Activated naive CD8-positive, alpha-beta T cell treated with anti-CD3 and anti-CD28 coated beads for 36 hours (primary cell): ENCODE measurements at regions not wholly inside any gene's neighbourhood (a gene's known extent, or its start where the extent isn't known, plus 50 kb on each side); places are given as distances from the start of the nearest gene placed in this dataset.
"Not testable (repeated sequence)": the region's sequence is repeated elsewhere in the genome, so short reads cannot be mapped to it uniquely, and the experiment has no call there.

Experiments used
- DNase-seq: peaks from one replicate; pipeline ENCODE4 v3.0.0; 2021
- H3K27ac Mint-ChIP-seq: one replicate; pipeline ENCODE4 v1.8.0; 2022; ENCODE audit warnings: mild to moderate bottlenecking, moderate library complexity, mixed read lengths
- H3K27me3 Mint-ChIP-seq: one replicate; pipeline ENCODE4 v1.8.0; 2022; ENCODE audit warnings: mild to moderate bottlenecking, mixed read lengths
- H3K36me3 Mint-ChIP-seq: one replicate; pipeline ENCODE4 v1.8.0; 2021; ENCODE audit warnings: mild to moderate bottlenecking, mixed read lengths
- H3K4me1 Mint-ChIP-seq: one replicate; pipeline ENCODE4 v1.8.0; 2021; ENCODE audit warnings: mixed read lengths
- H3K4me3 Mint-ChIP-seq: one replicate; pipeline ENCODE4 v1.8.0; 2022; ENCODE audit warnings: mild to moderate bottlenecking, moderate library complexity, mixed read lengths
- H3K9me3 Mint-ChIP-seq: one replicate; pipeline ENCODE4 v1.8.0; 2022; ENCODE audit warnings: mixed read lengths

- no peaks in the 10 kb centered on the region for H3K27me3 Mint-ChIP-seq
- H3K27ac Mint-ChIP-seq, result no peak overlapping the region
- H3K4me1 Mint-ChIP-seq, result no peaks in the 10 kb centered on the region
- DNase-seq, result no peak
- no peaks in the 10 kb centered on the region for H3K36me3 Mint-ChIP-seq
- no peak overlapping the region for H3K4me3 Mint-ChIP-seq
- H3K9me3 Mint-ChIP-seq, result peaks cover 7% of the 10 kb centered on the region
Observed at GRCh38 chr4:30117433-30117832, 602.7 kb upstream of the PCDH7 start.

- Mint-ChIP-seq H3K4me1 (no peaks in the 10 kb centered on the region), H3K4me3 (no peak overlapping the region), H3K27me3 (no peaks in the 10 kb centered on the region), H3K36me3 (no peaks in the 10 kb centered on the region), H3K9me3 (peaks cover 4% of the 10 kb centered on the region), H3K27ac (no peak overlapping the region)
- no peak for DNase-seq
Observed at GRCh38 chr4:30122711-30123110, 597.5 kb upstream of the PCDH7 start.

GRCh38 chr4:30124621-30125020 is 595.5 kb upstream of the PCDH7 start:
- not testable (repeated sequence) for DNase-seq, H3K27me3 Mint-ChIP-seq, H3K4me3 Mint-ChIP-seq, H3K9me3 Mint-ChIP-seq, H3K36me3 Mint-ChIP-seq, H3K27ac Mint-ChIP-seq, H3K4me1 Mint-ChIP-seq

- no peak for DNase-seq
- H3K4me3 Mint-ChIP-seq, result no peak overlapping the region
- no peaks in the 10 kb centered on the region for H3K27me3 Mint-ChIP-seq
- H3K9me3 Mint-ChIP-seq, result peaks cover 1% of the 10 kb centered on the region
- H3K36me3 Mint-ChIP-seq, result no peaks in the 10 kb centered on the region
- no peak overlapping the region for H3K27ac Mint-ChIP-seq
- H3K4me1 Mint-ChIP-seq, result no peaks in the 10 kb centered on the region
Observed at GRCh38 chr4:30125868-30126267, 594.3 kb upstream of the PCDH7 start.

GRCh38 chr4:30126351-30126750 is 593.8 kb upstream of the PCDH7 start:
- H3K27ac Mint-ChIP-seq, result no peak overlapping the region
- peaks cover 1% of the 10 kb centered on the region for H3K9me3 Mint-ChIP-seq
- no peaks in the 10 kb centered on the region for H3K27me3 Mint-ChIP-seq
- no peak overlapping the region for H3K4me3 Mint-ChIP-seq
- DNase-seq, result no peak
- H3K4me1 Mint-ChIP-seq, result no peaks in the 10 kb centered on the region
- no peaks in the 10 kb centered on the region for H3K36me3 Mint-ChIP-seq

GRCh38 chr4:30148828-30149227 is 571.3 kb upstream of the PCDH7 start:
- not testable (repeated sequence) for DNase-seq, H3K4me1 Mint-ChIP-seq, H3K36me3 Mint-ChIP-seq, H3K27me3 Mint-ChIP-seq, H3K27ac Mint-ChIP-seq, H3K4me3 Mint-ChIP-seq
- peaks cover 16% of the 10 kb centered on the region for H3K9me3 Mint-ChIP-seq

- DNase-seq, H3K4me1 Mint-ChIP-seq, H3K27me3 Mint-ChIP-seq, H3K4me3 Mint-ChIP-seq, H3K27ac Mint-ChIP-seq, H3K36me3 Mint-ChIP-seq: not testable (repeated sequence)
- H3K9me3 Mint-ChIP-seq, result peaks cover 12% of the 10 kb centered on the region
Observed at GRCh38 chr4:30149539-30149938, 570.6 kb upstream of the PCDH7 start.

- no peaks in the 10 kb centered on the region for H3K27me3 Mint-ChIP-seq
- no peak overlapping the region for H3K4me3 Mint-ChIP-seq
- H3K9me3 Mint-ChIP-seq, result peaks cover 11% of the 10 kb centered on the region
- H3K36me3 Mint-ChIP-seq, result no peaks in the 10 kb centered on the region
- H3K27ac Mint-ChIP-seq, result no peak overlapping the region
- DNase-seq, result no peak
- no peaks in the 10 kb centered on the region for H3K4me1 Mint-ChIP-seq
Observed at GRCh38 chr4:30153427-30153826, 566.7 kb upstream of the PCDH7 start.

- H3K27ac Mint-ChIP-seq, result no peak overlapping the region
- DNase-seq, result no peak
- no peaks in the 10 kb centered on the region for H3K27me3 Mint-ChIP-seq
- no peak overlapping the region for H3K4me3 Mint-ChIP-seq
- H3K36me3 Mint-ChIP-seq, result no peaks in the 10 kb centered on the region
- H3K4me1 Mint-ChIP-seq, result no peaks in the 10 kb centered on the region
- H3K9me3 Mint-ChIP-seq, result peaks cover 2% of the 10 kb centered on the region
Observed at GRCh38 chr4:30160140-30160539, 560.0 kb upstream of the PCDH7 start.

GRCh38 chr4:30172416-30172815 is 547.8 kb upstream of the PCDH7 start:
- no peak overlapping the region for H3K4me3 Mint-ChIP-seq
- no peaks in the 10 kb centered on the region for H3K27me3 Mint-ChIP-seq
- H3K9me3 Mint-ChIP-seq, result peaks cover 2% of the 10 kb centered on the region
- H3K36me3 Mint-ChIP-seq, result no peaks in the 10 kb centered on the region
- H3K4me1 Mint-ChIP-seq, result no peaks in the 10 kb centered on the region
- DNase-seq, result no peak
- H3K27ac Mint-ChIP-seq, result no peak overlapping the region

GRCh38 chr4:30181512-30181911 is 538.7 kb upstream of the PCDH7 start:
- no peak for DNase-seq
- Mint-ChIP-seq H3K36me3 (no peaks in the 10 kb centered on the region), H3K27me3 (no peaks in the 10 kb centered on the region), H3K9me3 (no peaks in the 10 kb centered on the region), H3K4me1 (no peaks in the 10 kb centered on the region), H3K4me3 (no peak overlapping the region), H3K27ac (no peak overlapping the region)

GRCh38 chr4:30181918-30182317 is 538.3 kb upstream of the PCDH7 start:
- Mint-ChIP-seq H3K4me1 (no peaks in the 10 kb centered on the region), H3K4me3 (no peak overlapping the region), H3K36me3 (no peaks in the 10 kb centered on the region), H3K27me3 (no peaks in the 10 kb centered on the region), H3K27ac (no peak overlapping the region), H3K9me3 (no peaks in the 10 kb centered on the region)
- DNase-seq, result no peak

- no peaks in the 10 kb centered on the region for H3K36me3 Mint-ChIP-seq
Observed at GRCh38 chr4:30182786-30183185, 537.4 kb upstream of the PCDH7 start.

GRCh38 chr4:30191902-30192301 is 528.3 kb upstream of the PCDH7 start:
- Mint-ChIP-seq H3K27ac (no peak overlapping the region), H3K36me3 (no peaks in the 10 kb centered on the region), H3K9me3 (peaks cover 3% of the 10 kb centered on the region), H3K4me3 (no peak overlapping the region), H3K4me1 (no peaks in the 10 kb centered on the region), H3K27me3 (no peaks in the 10 kb centered on the region)
- no peak for DNase-seq

More at GRCh38 chr4:30182786-30183185, 537.4 kb upstream of the PCDH7 start:
- H3K27me3 Mint-ChIP-seq, result no peaks in the 10 kb centered on the region
- no peaks in the 10 kb centered on the region for H3K9me3 Mint-ChIP-seq
- no peak overlapping the region for H3K4me3 Mint-ChIP-seq
- H3K4me1 Mint-ChIP-seq, result no peaks in the 10 kb centered on the region
- no peak for DNase-seq
- H3K27ac Mint-ChIP-seq, result no peak overlapping the region

- Mint-ChIP-seq H3K27ac (no peak overlapping the region), H3K9me3 (peaks cover 11% of the 10 kb centered on the region), H3K4me1 (no peaks in the 10 kb centered on the region), H3K27me3 (no peaks in the 10 kb centered on the region), H3K4me3 (no peak overlapping the region), H3K36me3 (no peaks in the 10 kb centered on the region)
- no peak for DNase-seq
Observed at GRCh38 chr4:30207389-30207788, 512.8 kb upstream of the PCDH7 start.

- Mint-ChIP-seq H3K27me3 (no peaks in the 10 kb centered on the region), H3K36me3 (no peaks in the 10 kb centered on the region), H3K9me3 (peaks cover 11% of the 10 kb centered on the region), H3K4me1 (no peaks in the 10 kb centered on the region), H3K27ac (no peak overlapping the region), H3K4me3 (no peak overlapping the region)
- no peak for DNase-seq
Observed at GRCh38 chr4:30208731-30209435, 511.3 kb upstream of the PCDH7 start.
